Epithelial cell of prostate (primary cell): ENCODE measurements at regions not wholly inside any gene's neighbourhood (a gene's known extent, or its start where the extent isn't known, plus 50 kb on each side); places are given as distances from the start of the nearest gene placed in this dataset.

Experiments
- DNase-seq: peaks from one replicate; pipeline ENCODE4 v3.0.0-alpha.2; 2011; ENCODE audit warnings: low read depth, low spot score
- H3K27ac ChIP-seq: fragments of 450-650 bp; 2 replicates; pipeline ENCODE4 v1.5.1; 2017; ENCODE audit warnings: mild to moderate bottlenecking

DNA sequence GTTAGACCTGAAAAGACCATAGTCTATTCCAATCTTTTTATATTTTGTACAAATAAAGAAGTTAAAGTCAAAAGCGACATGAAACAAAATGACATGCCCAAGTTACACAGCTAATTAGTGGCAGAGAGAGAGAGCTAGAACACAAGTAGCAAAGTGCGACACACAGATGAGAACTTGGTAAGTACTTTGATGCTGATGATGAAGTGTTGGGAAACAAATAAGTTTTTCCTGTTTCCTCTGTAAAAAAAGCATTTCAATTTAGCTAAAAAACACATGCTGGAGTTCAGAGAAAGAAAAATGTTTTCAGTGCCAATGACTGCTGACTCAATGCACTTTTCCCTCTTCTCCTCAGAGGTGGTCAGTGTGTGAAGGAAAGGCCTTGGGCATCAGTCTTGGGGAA lies 226.9 kb downstream of the PAX3 start:
- no peak overlapping the region for H3K27ac ChIP-seq
- no peak for DNase-seq

DNA sequence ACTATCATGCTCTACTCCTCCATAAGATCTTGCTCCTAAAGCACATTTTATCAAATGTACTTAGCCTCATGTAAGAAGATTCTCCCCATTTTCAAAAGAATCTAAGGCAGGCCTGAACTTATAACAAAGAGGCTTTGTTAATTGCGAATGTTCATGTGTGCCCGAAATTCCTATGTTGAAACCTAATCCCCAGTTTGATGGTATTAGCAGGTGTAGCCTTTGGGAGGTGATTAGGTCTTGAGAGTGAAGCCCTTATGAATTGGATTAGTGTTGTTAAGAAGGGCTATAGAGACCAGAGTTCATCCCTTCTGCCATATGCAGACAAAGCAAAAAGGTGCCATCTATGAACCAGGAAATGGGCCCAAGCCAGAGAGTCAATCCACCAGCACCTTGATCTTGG lies 234.5 kb downstream of the PAX3 start:
- DNase-seq: no peak
- H3K27ac ChIP-seq: no peak overlapping the region

DNA sequence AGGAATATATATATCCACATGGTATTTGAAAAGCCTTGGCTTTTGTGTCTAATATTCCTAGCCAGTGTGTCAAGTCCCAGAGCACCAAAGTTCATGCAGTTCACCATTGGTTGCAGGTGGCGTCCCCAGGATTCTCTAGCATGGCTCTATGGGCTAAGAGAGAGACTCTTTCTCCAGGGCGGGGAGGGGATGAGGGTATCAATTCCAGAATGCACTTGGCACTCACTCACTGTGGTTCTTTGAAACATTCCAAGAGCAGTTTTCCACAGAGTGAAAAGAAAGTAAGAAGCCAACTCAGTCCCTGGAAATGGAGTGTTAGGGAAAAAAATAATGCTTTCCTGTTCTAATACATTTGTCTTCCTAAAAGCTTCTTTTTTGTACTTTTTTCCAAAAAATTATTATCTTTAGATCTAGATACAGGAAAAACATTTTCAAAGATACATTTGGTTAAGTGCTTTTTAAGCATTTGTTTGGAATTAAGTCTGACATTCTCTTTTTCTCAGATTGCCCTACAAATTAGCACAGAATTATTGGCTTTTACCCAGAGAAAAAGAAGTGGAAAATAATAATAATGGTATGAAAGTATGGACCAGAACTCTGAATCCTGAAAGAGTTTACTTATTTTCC lies 239.9 kb downstream of the PAX3 start:
- no peak for DNase-seq
- H3K27ac ChIP-seq: no peak overlapping the region

DNA sequence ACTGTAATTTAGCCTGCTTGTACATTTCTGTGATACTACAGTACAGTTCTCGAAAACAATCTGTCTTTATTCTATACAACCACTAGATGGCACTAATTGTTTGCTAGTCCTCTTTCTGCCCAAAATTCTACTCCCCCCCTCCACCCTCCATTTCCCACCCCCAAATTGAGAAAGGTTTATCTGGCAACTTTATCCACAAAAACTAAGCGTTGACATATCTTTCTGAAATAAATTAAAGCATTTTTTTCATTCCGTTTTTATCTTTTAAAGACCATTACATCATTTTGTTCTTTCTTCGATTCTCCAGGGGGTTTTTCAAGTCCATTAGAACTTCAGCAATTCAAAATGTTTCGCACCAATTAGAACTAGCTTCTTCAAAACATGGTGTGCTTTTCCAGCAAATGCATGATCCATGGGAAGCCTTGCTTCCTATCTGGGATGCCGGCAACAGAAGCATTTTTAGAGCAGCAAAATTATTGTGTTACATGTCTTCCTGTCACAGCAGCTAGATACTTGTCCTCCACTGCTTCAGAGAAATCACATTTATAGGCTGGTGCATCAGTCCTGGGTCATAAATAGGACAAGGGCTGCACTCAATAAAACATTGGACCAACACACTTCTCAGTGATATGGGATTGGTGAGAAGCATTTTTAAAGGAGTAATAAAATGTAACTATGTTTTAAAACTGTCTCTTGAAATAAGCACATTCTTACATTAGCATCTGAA lies 241.3 kb downstream of the PAX3 start:
- no peak for DNase-seq

DNA sequence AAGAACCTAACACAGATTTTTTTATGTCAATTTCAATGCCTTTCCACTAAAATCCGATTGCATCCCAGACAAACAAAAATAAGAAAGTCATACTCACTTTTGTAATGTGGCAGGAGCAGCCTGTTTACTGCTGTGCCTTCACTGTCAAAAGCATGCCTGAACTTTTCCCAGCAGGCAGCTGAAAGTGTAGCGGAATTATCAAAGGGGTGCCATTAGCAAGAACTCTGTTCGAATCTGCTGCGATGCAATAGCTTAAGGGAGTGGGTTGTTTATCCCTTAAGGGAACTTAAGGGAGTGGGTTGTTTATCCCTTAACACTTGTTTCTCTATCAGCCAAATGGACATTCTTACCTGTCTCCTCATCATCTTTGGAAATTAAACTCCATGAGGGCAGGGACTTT lies 243.5 kb downstream of the PAX3 start:
- H3K27ac ChIP-seq: no peak overlapping the region
- DNase-seq: no peak

More for the DNA sequence above, 241.3 kb downstream of the PAX3 start:
- no peak overlapping the region for H3K27ac ChIP-seq

DNA sequence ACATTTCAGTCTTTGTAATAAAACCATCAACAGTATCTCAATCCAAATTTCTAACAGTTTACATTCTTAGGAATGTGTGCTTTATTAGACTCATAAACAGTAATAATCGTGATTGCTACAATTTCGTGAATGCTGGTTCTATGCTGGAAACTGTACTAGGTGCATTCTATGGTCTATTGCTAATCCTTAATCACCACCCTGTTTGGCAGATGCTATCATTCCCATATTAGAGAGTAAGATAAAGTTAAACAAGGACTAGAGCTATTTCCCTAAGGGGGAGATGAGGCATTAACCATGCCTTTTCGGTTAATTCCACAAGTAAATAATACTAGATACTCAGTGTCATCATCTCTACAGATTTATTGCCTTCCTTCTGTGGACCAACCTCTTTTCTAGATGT lies 244.0 kb downstream of the PAX3 start:
- no peak for DNase-seq
- no peak overlapping the region for H3K27ac ChIP-seq

DNA sequence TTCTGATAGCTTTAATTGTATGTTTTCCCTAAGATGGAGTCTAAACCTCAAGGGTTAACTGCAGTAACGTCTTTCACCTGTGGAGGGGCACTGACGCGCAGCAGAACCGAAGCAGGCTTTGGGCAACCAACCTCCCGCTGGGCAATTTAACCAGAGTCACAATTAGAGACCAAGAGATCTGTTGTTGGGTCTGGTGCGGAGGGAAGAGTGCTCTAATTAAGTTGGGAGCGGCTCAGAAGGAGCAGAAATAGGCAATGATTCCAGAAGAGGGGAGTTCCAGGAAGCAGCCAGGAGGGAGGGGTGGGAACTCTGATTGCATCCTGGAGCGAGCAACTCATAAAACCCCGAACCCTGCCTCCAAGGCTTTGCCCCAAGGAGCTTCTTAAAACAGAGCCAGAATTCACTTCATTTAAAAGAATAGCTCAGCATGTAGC lies 245.8 kb downstream of the PAX3 start:
- no peak for DNase-seq
- H3K27ac ChIP-seq: no peak overlapping the region

DNA sequence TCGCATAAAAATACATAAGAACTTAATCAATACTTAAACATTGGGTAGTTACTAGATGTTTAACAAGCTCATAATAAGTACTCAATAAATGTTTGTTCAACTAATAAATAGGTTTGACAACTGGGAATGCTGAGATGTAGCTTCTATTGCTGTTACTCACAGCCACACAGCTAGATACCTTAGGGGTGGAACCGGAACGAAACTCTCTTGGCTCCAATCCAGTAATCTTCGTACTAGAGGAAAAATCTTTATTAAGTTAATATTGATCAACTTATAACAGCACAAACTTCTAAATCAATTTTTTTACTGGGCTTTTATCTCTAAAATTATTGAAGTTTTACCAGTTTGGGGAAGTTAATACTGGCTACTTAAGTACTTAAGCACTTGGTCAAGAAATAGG lies 247.8 kb downstream of the PAX3 start:
- no peak for DNase-seq
- H3K27ac ChIP-seq: no peak overlapping the region

DNA sequence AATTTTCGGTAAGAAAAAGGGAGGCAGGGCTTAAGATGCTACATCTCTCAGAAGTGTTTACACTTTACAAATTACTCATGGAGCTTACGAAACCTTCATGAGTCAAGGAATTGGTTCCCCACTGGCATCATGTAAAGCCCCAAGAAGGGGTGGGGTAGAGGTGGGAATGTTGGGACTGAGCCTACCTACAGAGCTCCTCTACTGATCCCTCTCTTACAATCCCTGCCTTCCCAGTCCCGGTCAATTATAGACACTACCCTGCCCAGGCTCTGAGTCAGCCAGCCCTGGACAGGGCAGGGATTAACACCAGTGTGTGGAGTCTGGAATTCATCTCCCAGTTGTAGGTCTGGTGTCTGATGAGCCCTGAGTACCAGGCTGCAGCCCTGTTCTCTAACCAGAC lies 248.9 kb downstream of the PAX3 start:
- no peak overlapping the region for H3K27ac ChIP-seq
- DNase-seq: no peak

DNA sequence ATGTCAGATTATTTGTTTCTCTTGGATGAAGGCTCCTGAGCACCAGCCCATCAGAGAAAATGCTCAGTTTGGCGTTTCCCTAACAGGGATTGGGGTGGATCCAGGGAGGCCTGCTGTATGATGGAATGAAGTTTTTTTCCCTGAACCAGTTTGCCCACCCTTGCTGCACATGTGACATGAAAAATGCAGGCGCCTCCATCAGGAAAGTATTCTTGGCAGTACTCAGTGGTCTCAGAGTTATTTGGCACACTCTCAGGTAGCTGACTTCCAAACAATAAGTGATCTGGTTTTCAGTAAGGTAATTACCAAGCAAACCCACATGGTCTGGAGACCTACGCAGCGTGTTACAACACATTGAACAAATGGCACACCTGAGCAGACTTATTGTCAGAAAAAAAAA lies 254.9 kb downstream of the PAX3 start:
- no peak for DNase-seq
- H3K27ac ChIP-seq: no peak overlapping the region

DNA sequence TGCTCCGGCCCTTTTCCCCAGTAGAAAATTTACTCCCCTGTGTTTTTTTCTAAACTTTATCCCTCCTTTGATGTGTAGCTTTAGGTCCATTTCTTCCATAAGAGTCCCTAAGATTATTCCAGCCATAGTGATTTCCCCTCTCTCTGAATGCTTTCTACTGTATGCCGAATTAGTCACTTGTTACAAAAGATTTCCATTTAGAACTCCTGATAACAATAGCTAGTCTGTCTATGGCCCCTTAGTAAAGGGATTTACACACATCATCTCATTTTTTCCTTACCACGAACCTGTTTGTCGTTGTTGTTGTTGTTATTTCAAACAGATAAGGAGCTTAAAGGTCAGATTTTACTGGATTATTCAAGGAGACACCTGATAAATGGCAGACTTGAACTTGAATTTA lies 256.1 kb downstream of the PAX3 start:
- no peak overlapping the region for H3K27ac ChIP-seq
- no peak for DNase-seq

DNA sequence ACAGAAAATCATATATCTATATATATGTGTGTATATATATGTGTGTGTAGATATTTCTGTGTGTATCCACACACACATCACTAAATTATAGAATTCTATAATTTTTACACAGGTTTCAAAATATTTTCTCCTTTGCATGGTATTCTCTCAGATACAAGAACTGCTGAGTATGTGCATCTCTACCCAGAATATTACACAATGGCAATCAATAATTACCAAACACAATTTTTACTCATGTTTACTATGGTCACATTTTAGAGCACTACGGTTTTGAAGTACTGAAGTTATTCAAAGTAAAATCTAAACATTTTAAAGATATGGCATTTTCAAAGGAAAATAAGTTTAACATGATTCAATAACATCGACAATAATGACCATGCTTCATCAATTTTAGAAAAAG lies 258.5 kb downstream of the PAX3 start:
- DNase-seq: no peak
- H3K27ac ChIP-seq: no peak overlapping the region

DNA sequence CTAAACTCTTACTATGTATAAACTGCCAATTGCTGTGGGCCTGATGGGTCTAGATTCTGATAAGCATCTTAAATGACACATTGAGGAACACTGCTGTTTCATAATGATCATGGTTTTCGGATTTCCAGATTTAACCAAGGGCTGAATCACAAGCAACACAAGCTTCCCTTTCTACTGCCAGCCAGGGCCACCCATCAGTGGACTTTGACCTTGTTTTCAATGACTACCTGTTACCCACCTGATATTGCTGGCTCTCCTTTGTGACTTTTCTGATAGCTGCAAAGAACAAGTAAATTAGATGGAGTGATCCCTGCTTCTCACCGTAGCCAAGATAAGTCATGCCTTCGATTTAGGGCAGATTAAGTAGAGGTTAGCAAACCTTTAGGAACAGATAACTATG lies 259.0 kb downstream of the PAX3 start:
- H3K27ac ChIP-seq: no peak overlapping the region
- DNase-seq: no peak

DNA sequence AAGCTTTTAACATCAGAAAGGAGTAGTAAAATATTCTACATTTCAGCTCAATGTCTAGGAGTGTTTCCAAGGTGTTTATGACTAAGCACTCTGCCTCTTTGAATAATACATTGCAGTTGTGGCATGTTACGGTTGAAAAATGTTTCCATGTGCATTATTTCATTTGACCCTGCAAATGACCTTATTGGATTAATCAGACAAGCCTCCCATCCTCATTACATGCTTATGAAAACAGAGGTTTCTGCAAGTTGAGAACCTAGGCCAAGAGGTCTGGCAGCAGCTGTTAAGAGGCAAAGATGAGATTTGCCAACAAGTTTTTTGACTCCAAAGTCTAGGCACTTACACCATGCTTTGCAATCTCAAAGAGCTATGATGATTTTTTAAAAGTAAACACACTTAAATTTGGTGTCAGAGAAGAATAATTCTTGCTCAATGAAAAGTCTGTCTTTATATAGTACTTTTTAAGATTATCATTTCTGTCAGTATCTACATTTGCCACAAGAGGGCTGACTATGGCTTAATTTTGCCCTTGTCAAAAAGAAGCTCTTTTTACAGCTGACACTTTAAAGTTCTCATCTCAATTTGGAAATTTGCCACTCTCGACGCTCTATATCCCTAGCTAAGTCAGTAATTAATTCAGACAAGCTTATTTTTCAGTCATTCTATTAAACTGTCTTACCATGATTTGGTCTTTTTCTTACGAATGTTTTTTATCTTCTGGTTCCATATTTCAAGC lies 260.6 kb downstream of the PAX3 start:
- no peak for DNase-seq
- H3K27ac ChIP-seq: no peak overlapping the region

DNA sequence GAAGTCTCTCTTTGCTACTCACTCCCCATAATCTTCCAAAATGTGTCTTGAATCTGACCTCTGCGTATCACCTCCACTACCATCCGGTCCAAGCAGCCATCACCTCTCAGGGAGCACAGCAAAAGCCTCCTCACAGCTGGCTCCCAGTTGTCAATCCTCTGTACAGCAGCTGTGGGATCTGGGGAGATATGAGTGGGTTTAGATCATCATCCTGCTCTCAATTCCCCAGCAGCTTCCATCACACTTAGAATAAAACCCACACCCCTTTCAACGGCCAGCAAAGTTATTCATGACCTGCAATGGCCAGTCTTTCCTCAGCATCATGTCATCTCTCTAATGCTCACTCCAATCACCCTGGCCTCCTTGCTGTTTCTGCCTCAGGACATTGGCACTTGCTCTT lies 261.6 kb downstream of the PAX3 start:
- no peak for DNase-seq
- no peak overlapping the region for H3K27ac ChIP-seq

DNA sequence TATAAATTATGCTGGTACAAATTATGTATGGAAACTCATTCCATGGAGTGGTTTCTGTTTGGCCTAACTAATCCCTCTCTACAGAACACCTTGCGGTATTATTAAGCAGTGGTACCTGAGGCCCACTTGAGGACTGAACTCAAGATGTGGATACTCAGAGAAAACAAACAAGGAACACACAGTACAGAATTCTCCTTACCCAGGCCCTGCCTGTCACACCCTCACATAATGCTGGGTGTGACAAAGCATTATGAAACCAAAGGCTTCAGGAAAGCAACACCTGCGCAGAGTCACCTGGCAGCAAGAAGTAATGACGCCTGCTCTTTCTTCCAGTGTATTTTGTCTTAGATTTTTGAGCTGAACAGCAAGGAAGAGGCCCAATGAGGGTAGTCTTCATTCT lies 264.7 kb downstream of the PAX3 start:
- no peak for DNase-seq
- H3K27ac ChIP-seq: no peak overlapping the region

DNA sequence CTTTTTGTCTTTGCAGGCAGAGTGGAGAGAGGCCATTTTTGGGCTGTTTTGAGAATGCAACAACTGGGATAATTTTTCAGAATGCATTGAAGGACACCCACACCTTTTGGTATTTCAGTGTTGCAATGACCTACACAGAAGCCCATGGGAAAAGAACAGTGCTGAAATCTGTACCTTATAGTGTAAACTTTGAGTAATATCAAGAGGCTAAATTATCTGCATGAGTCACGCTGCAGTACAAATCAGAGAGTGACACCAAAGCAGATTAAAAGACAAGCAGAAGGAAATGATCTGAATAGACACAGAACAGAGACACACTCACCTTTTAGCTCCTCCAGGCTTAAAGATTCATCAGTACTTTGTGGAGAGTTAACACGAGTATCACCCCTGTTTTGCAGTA lies 265.3 kb downstream of the PAX3 start:
- DNase-seq: peak; percentile 26

DNA sequence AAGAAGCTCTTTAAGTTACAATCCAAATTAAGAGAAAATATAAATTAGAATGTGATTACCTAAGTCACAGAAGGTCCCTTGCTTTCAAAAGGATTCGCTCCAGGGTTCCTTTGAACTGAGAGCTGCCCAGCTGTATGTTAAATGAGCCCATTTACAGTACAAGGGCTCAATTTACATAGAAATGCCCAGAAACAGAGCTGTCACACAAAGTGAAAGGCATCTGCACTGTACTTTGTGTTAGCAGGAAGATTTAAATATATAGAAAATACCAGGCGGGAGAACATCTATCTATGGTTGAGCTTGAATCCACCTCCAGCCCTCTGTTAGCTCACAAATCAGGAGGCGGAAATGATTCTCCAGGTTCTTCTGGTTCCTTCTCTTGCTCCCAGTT lies 272.9 kb downstream of the PAX3 start:
- H3K27ac ChIP-seq: no peak overlapping the region

More for the DNA sequence above, 265.3 kb downstream of the PAX3 start:
- peak overlapping the region; percentile 7 for H3K27ac ChIP-seq

DNA sequence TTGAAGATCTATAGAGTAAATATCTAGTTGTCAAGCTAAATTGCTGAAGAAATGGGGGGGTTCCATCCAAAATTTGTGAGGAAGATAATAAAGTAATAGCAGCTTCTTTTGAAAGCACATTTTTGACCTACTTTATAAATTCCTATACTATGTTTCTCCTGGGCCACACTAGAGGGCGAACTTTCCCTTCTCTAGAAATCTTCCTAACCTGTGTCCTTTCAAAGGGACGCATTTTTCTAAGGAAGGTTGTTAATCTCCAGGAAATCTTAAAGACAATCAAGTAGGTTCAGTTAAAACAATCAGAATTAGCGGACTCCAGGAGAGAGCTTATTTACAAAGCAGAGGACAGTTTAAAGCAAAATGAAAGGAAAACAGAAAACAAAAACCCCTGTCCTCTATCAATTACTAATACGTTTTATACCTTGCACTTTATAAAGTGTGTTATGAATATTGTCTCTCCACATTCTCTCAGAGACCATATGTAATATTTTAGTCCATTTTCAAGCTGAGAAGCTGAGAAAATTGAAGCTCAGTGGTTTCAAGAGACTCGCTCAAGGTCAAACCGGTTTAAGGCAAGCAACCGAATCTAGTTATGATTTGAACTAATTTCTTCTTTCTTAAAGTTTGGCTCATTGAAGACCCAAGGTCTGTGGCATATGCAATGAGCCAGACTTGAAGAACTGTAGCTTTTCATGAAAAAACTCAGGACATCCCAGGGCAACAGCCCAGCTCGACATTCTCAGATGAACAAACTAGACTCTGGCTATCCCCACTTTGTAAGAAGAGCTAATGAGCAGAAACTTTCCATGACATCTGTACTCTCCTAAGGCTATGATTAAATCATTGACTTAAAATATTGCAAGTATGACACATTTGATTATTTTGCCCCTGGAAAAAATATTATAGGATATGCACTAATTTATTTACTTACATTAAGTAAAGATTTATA lies 273.6 kb downstream of the PAX3 start:
- H3K27ac ChIP-seq: no peak overlapping the region
- DNase-seq: no peak

More for the DNA sequence above, 272.9 kb downstream of the PAX3 start:
- DNase-seq: no peak

DNA sequence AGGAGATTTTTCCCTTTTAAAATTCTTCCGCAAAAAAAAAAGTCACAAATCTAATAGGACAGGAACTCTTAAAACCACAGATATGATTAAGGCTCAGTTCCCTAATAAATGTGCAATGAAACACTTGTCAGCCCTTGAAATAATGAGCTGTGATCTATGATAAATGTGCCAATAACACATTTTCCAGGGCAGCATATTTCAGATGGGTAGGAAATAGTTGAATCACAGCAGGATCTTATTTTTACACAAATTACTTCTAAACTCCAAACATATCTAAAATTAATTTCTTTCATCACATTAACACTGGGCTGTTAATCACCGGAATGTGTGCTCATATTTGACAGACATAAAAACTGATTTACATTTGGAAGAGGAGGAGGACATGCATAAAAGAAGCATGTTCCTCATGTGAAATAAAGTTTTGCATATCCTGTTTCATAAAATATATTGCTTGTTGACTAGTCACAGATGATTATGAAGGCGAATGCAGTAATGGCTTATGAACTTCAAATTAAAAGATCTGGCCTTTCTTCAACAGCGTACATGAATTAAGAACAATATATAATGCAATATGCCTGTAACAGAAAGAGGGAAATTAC lies 281.4 kb downstream of the PAX3 start:
- no peak for DNase-seq
- no peak overlapping the region for H3K27ac ChIP-seq
